Cardiac fibroblast (primary cell): ENCODE measurements at regions not wholly inside any gene's neighbourhood (a gene's known extent, or its start where the extent isn't known, plus 50 kb on each side); places are given as distances from the start of the nearest gene placed in this dataset.

ENCODE experiments used
- DNase-seq, 2 donors: peaks; one replicate each; pipeline versions ENCODE4 v3.0.0 to v3.0.0-alpha.2; 2010; ENCODE audit warnings: low read depth in 2 of 2
- H3K4me3 ChIP-seq, 2 donors: replicated peaks in 1 of 2; 1 replicate in 1 of 2; 2 replicates in 1 of 2; pipeline ENCODE4 v1.5.1; 2011; ENCODE audit warnings: low read depth in 2 of 2, low read length in 2 of 2, mild to moderate bottlenecking in 2 of 2, moderate library complexity in 1 of 2
- TF ChIP-seq, protein P1 (sequence below): IDR thresholded peaks from one replicate; pipeline ENCODE4 v1.5.1; 2011; ENCODE audit warnings: low read depth, mild to moderate bottlenecking, low read length, inconsistent platforms

DNA sequence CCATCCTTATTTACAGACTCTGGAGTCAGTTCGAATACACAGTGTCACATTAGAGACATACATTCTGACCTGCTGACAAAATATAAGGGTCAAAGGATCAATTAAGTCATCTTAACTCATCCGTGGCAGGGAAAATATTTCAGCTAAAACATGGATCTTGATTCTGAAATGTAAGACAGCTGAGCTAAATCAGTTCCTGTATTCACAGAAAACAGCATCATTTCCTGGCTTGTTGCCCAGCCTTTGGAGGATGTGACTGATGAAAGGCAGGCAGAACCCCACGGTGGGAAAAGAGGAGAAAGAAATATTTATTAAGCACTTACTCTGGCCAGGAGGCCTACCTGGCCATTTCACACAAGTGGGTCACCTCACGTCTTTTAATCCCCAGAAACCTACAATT lies 101.9 kb downstream of the GAS2L3 start:
- peak in 1 of 2 donors; percentile 81 for DNase-seq
- TF ChIP-seq, protein P1, sequence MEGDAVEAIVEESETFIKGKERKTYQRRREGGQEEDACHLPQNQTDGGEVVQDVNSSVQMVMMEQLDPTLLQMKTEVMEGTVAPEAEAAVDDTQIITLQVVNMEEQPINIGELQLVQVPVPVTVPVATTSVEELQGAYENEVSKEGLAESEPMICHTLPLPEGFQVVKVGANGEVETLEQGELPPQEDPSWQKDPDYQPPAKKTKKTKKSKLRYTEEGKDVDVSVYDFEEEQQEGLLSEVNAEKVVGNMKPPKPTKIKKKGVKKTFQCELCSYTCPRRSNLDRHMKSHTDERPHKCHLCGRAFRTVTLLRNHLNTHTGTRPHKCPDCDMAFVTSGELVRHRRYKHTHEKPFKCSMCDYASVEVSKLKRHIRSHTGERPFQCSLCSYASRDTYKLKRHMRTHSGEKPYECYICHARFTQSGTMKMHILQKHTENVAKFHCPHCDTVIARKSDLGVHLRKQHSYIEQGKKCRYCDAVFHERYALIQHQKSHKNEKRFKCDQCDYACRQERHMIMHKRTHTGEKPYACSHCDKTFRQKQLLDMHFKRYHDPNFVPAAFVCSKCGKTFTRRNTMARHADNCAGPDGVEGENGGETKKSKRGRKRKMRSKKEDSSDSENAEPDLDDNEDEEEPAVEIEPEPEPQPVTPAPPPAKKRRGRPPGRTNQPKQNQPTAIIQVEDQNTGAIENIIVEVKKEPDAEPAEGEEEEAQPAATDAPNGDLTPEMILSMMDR = no peak
- no peak overlapping the region for H3K4me3 ChIP-seq

DNA sequence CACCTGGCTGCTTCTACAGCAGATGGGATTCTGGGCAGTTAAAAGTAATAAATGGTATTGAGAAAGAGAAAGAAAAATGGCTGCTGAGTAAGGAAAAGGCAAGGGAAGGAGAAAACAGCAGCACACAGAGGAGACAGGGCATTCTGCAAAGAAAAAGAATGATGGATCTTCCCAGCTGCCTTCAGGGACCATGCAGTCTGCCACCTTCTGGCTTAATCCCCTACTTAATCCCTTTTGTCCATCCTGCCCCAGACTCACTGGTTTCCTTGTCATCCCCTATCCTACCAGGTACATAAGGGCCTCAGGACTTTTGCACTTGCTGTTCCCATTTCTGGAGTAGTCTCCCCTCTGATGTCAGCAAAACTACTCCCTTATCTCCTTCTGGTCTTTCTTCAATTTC lies 107.6 kb downstream of the GAS2L3 start:
- TF ChIP-seq, protein P1 = no peak
- no peak for DNase-seq
- H3K4me3 ChIP-seq = no peak overlapping the region

DNA sequence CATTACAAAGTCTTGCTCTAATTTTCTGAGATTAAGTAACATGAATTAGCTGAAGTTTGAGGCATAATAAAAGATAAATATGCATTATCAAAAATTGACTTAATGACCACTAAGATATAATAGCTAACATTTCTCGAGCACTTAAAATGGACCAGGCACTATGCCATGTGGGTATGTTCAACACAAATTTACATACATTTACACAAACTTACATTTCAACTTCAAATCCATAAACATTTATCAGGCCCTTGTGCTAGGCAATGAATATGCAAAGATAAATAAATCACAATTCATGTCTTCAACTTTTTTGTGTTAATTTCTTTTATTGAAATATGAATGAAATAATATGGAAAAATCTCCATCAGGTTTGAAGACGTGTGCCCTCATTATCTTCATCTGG lies 108.7 kb downstream of the GAS2L3 start:
- no peak overlapping the region for H3K4me3 ChIP-seq
- no peak for DNase-seq
- TF ChIP-seq, protein P1 = no peak

DNA sequence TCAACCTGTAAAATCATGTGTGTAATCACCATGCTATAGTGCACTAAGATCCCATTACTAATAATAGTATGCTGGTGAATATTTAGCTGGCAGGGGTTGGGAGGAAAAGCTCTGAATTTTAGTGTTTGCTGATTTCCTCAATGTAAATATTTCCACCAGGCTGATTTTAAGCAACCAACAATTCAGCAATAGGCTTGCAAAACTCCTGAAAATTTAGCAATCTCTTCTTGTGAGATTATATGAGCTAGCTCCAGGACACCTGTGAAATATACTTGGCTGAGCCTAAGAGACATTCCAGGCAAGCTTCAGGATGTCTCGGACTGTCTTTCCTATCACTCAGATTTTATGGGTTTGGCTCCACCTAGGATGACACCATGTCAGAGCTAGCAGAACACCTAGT lies 106.9 kb upstream of the ANO4 start:
- DNase-seq = no peak
- TF ChIP-seq, protein P1 = no peak
- H3K4me3 ChIP-seq = no peak overlapping the region

DNA sequence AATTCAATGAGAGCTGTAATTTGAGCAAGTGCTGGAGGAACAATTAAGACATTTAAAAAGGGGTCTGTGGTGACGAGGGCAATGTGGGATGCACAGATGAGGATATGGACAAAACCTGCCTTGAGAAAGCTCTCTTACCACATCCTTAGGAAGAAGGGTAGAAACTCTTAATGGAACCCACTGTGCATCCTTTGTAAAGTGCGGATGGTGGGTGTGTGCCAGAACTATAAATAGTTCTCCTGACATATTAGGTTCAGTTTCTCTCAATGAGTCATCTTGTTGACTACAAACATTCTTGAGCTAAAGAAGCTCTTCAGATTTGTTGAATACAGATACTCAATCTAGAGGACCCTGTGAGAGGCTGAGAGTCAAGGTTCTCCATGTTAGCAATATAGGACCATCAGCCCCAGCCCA lies 106.1 kb upstream of the ANO4 start:
- peak in 1 of 2 donors; percentile 10 for DNase-seq
- TF ChIP-seq, protein P1 = no peak
- H3K4me3 ChIP-seq = no peak overlapping the region

DNA sequence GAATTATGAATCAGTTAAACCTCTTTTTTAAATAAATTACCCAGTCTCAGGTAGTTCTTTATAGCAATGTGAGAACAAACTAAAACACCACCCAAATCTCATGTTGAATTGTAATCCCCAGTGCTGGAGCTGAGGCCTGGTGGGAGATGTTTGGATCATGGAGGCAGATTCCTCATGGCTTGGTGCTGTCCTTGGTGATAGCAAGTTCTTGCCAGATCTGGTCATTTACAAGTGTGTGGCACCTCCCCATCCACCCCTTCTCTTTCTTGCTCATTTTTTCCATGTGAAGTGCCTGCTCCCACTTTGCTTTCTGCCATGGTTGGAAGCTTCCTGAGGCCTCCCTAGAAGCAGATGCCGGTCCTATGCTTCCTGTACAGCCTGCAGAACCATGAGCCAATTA lies 102.1 kb upstream of the ANO4 start:
- DNase-seq = no peak
- TF ChIP-seq, protein P1 = no peak
- no peak overlapping the region for H3K4me3 ChIP-seq

DNA sequence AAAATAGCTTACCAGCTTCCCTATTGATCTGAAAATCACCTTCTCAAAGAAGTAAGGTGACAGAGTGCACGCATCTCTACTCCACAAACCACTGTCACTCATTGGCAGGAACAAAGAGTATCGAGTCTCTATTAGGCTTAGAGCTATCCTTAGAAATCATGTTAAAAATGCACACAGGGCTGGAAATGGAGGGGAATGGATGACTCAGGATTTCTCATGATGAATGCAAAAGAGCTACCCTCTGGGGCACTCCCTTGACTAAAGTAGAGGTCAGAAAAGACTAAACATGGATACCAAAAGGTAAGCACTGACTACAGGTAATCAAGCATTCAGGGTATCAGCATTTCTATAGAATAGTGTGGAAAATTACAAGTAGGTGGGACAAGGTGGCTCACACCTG lies 96.1 kb upstream of the ANO4 start:
- TF ChIP-seq, protein P1 = no peak
- H3K4me3 ChIP-seq = no peak overlapping the region
- DNase-seq = no peak
